WI38 (cell line): ENCODE measurements at regions not wholly inside any gene's neighbourhood (a gene's known extent, or its start where the extent isn't known, plus 50 kb on each side); places are given as distances from the start of the nearest gene placed in this dataset.

Experiments
- H3K4me3 ChIP-seq: 2 replicates; pipeline ENCODE4 v1.5.1; 2011; ENCODE audit warnings: low read depth, mild to moderate bottlenecking, control low read depth, low read length
- CTCF ChIP-seq: IDR thresholded peaks from 2 replicates; pipeline ENCODE4 v1.5.1; 2012; ENCODE audit warnings: low read depth, mild to moderate bottlenecking, control low read depth, low read length

GRCh38 chr18:22549260-22549937, 131.7 kb upstream of the CTAGE1 start:
- no peak overlapping the region for H3K4me3 ChIP-seq
- no peak for TF ChIP-seq CTCF

- no peak for TF ChIP-seq CTCF
- no peak overlapping the region for H3K4me3 ChIP-seq
Observed at GRCh38 chr18:22550366-22550765, 132.7 kb upstream of the CTAGE1 start.

- H3K4me3 ChIP-seq, result no peak overlapping the region
- no peak for TF ChIP-seq CTCF
Observed at GRCh38 chr18:22550861-22551260, 133.1 kb upstream of the CTAGE1 start.

- no peak for TF ChIP-seq CTCF
- H3K4me3 ChIP-seq, result no peak overlapping the region
Observed at GRCh38 chr18:22551536-22552151, 133.9 kb upstream of the CTAGE1 start.

- no peak for TF ChIP-seq CTCF
- no peak overlapping the region for H3K4me3 ChIP-seq
Observed at GRCh38 chr18:22552254-22552653, 134.5 kb upstream of the CTAGE1 start.

- H3K4me3 ChIP-seq, result no peak overlapping the region
- no peak for TF ChIP-seq CTCF
Observed at GRCh38 chr18:22552899-22553460, 135.3 kb upstream of the CTAGE1 start.
